GM23248 (cell line): ENCODE measurements at regions not wholly inside any gene's neighbourhood (a gene's known extent, or its start where the extent isn't known, plus 50 kb on each side); places are given as distances from the start of the nearest gene placed in this dataset.

Source experiments
- EZH2 ChIP-seq: fragments of 200-600 bp; sonication (generic); IDR thresholded peaks from 2 replicates; pipeline ENCODE4 v1.6.1; 2018; ENCODE audit warnings: antibody characterized with exemption, mild to moderate bottlenecking; ENCODE audit not compliant: insufficient read depth, poor library complexity, severe bottlenecking
- EZH2phosphoT487 ChIP-seq: fragments of 200-600 bp; sonication (generic); IDR thresholded peaks from 2 replicates; pipeline ENCODE4 v1.6.1; 2018; ENCODE audit warnings: antibody characterized with exemption, moderate library complexity, mild to moderate bottlenecking, low read depth; ENCODE audit not compliant: insufficient read depth

GRCh38 chr13:65387743-65388347 lies 1842.3 kb downstream of the PCDH9 start:
- TF ChIP-seq EZH2 = no peak
- no peak for TF ChIP-seq EZH2phosphoT487
